ENCODE measurements at regions not wholly inside any gene's neighbourhood (a gene's known extent, or its start where the extent isn't known, plus 50 kb on each side); places are given as distances from the start of the nearest gene placed in this dataset.

- no peaks in the 10 kb centered on the region for H3K4me1 ChIP-seq (ENCODE audit: insufficient read depth, low read length)
- H3K4me3 ChIP-seq (replicated peaks in 1 of 3; ENCODE audit: insufficient read depth in 1 of 3, low read depth in 2 of 3, low read length in 3 of 3), result no peak overlapping the region
- DNase-seq (ENCODE audit: low spot score) (no peak), FAIRE-seq (no peak), ATAC-seq (no peak)
- H3K27ac ChIP-seq (ENCODE audit: extremely low read length, insufficient read depth, low read length), result no peak overlapping the region
- no peaks in the 10 kb centered on the region for H3K36me3 ChIP-seq (replicated peaks in 1 of 2; ENCODE audit: control insufficient read depth in 1 of 2, insufficient read depth in 2 of 2, low read length in 2 of 2)
- H3K9ac ChIP-seq (ENCODE audit: insufficient read depth, low read depth, low read length), result no peak overlapping the region
- BruUV-seq (replicated peaks), result no TSS peak
- TF ChIP-seq, protein P1, sequence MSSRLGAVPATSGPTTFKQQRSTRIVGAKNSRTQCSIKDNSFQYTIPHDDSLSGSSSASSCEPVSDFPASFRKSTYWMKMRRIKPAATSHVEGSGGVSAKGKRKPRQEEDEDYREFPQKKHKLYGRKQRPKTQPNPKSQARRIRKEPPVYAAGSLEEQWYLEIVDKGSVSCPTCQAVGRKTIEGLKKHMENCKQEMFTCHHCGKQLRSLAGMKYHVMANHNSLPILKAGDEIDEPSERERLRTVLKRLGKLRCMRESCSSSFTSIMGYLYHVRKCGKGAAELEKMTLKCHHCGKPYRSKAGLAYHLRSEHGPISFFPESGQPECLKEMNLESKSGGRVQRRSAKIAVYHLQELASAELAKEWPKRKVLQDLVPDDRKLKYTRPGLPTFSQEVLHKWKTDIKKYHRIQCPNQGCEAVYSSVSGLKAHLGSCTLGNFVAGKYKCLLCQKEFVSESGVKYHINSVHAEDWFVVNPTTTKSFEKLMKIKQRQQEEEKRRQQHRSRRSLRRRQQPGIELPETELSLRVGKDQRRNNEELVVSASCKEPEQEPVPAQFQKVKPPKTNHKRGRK (CRISPR knock-in tag; IDR thresholded peaks at IDR 0.05), result no peak
- TF ChIP-seq SAFB2 (CRISPR knock-in tag; IDR thresholded peaks at IDR 0.05; ENCODE audit: borderline replicate concordance, low read depth) (no peak), ADNP (CRISPR knock-in tag; IDR thresholded peaks at IDR 0.05) (no peak), KIAA2018 (CRISPR knock-in tag; IDR thresholded peaks at IDR 0.05; ENCODE audit: borderline replicate concordance) (no peak), NFIB (CRISPR knock-in tag; IDR thresholded peaks at IDR 0.05; ENCODE audit: borderline replicate concordance) (no peak), ZNF12 (CRISPR knock-in tag; IDR thresholded peaks at IDR 0.05) (0 out of 2 replicates have a peak, but pooled peaks have one; percentile 34), BCL3 (CRISPR knock-in tag; IDR thresholded peaks at IDR 0.05) (no peak), ZNF775 (CRISPR knock-in tag; IDR thresholded peaks at IDR 0.05; ENCODE audit: borderline replicate concordance) (no peak)
- intact Hi-C loops (cut with micrococcal nuclease; ENCODE audit: unreplicated experiment), result no loop called here
- POLR2A ChIA-PET, result no interaction called here
- H3K4me2 ChIP-seq (ENCODE audit: low read depth, low read length), result no peak overlapping the region
- H3K9me3 ChIP-seq (ENCODE audit: low read length), result no peaks in the 10 kb centered on the region
- H2AFZ ChIP-seq (ENCODE audit: low read length), result no peak overlapping the region
- H3K27me3 ChIP-seq (ENCODE audit: control insufficient read depth in 1 of 2, insufficient read depth in 2 of 2, low read length in 2 of 2), result no peaks in the 10 kb centered on the region; a peak in 1 of 5 replicates
- no peaks in the 10 kb centered on the region for H4K20me1 ChIP-seq (ENCODE audit: insufficient read depth, low read length)
- in situ Hi-C loops (cut with HindIII; ENCODE audit: extremely low pct_ligation_motif_present, low pct_unique_long_range_greater_than_20kb), result no loop called here
- H3K79me2 ChIP-seq (ENCODE audit: insufficient read depth, low read length), result no peaks in the 10 kb centered on the region
- CTCF ChIA-PET (ENCODE audit: low intra/inter-chr PET ratio, low total read pairs), result no interaction called here
- 33% methylated on average over 4 of the region's 4 CpGs for WGBS (ENCODE audit: low lambda C conversion rate)
These were observed 123.2 kb downstream of the BDH1 start for GRCh38 chr3:197432384-197433127.

All from HepG2 (cell line).